ENCODE measurements at regions not wholly inside any gene's neighbourhood (a gene's known extent, or its start where the extent isn't known, plus 50 kb on each side); places are given as distances from the start of the nearest gene placed in this dataset.

- Histone ChIP-seq H3K36me3 (ENCODE audit: insufficient read depth, low read length) (no peaks in the 10 kb centered on the region), H3K4me1 (ENCODE audit: insufficient read depth, low read length) (peaks cover 6% of the 10 kb centered on the region; the same call in 1 of the 2 replicates), H3K27me3 (ENCODE audit: insufficient read depth, low read length) (no peaks in the 10 kb centered on the region), H3K4me3 (ENCODE audit: low read length) (no peak overlapping the region), H3K9ac (ENCODE audit: low read depth, low read length) (no peak overlapping the region), H3K9me3 (ENCODE audit: insufficient read depth, low read depth, low read length) (no peaks in the 10 kb centered on the region), H3K27ac (ENCODE audit: low read depth, low read length) (no peak overlapping the region)
- WGBS = 95% methylated on average over 8 of the region's 8 CpGs
Measured at GRCh38 chr18:60925892-60926291, 407.3 kb upstream of the CDH20 start.

- WGBS = 93% methylated on average over 3 of the region's 3 CpGs
- Histone ChIP-seq H3K9ac (ENCODE audit: low read depth, low read length) (no peak overlapping the region), H3K9me3 (ENCODE audit: insufficient read depth, low read depth, low read length) (no peaks in the 10 kb centered on the region), H3K27ac (ENCODE audit: low read depth, low read length) (no peak overlapping the region), H3K27me3 (ENCODE audit: insufficient read depth, low read length) (no peaks in the 10 kb centered on the region), H3K4me3 (ENCODE audit: low read length) (no peak overlapping the region), H3K36me3 (ENCODE audit: insufficient read depth, low read length) (no peaks in the 10 kb centered on the region), H3K4me1 (ENCODE audit: insufficient read depth, low read length) (peaks cover 5% of the 10 kb centered on the region; the same call in 1 of the 2 replicates)
Measured at GRCh38 chr18:60929966-60930365, 403.3 kb upstream of the CDH20 start.

- Histone ChIP-seq H3K27me3 (ENCODE audit: insufficient read depth, low read length) (no peaks in the 10 kb centered on the region), H3K4me1 (ENCODE audit: insufficient read depth, low read length) (peaks cover 5% of the 10 kb centered on the region; the same call in 1 of the 2 replicates), H3K9me3 (ENCODE audit: insufficient read depth, low read depth, low read length) (no peaks in the 10 kb centered on the region), H3K9ac (ENCODE audit: low read depth, low read length) (no peak overlapping the region), H3K27ac (ENCODE audit: low read depth, low read length) (no peak overlapping the region), H3K4me3 (ENCODE audit: low read length) (no peak overlapping the region), H3K36me3 (ENCODE audit: insufficient read depth, low read length) (no peaks in the 10 kb centered on the region)
- WGBS = 97% methylated on average over 5 of the region's 5 CpGs
Measured at GRCh38 chr18:60935041-60935910, 398.0 kb upstream of the CDH20 start.

GRCh38 chr18:60936101-60936500, 397.1 kb upstream of the CDH20 start:
- no peaks in the 10 kb centered on the region for H3K36me3 ChIP-seq (ENCODE audit: insufficient read depth, low read length)
- H3K4me1 ChIP-seq (ENCODE audit: insufficient read depth, low read length) = peaks cover 5% of the 10 kb centered on the region; the same call in 1 of the 2 replicates
- H3K27me3 ChIP-seq (ENCODE audit: insufficient read depth, low read length) = no peaks in the 10 kb centered on the region
- no peak overlapping the region for H3K27ac ChIP-seq (ENCODE audit: low read depth, low read length)
- H3K9ac ChIP-seq (ENCODE audit: low read depth, low read length) = no peak overlapping the region
- H3K4me3 ChIP-seq (ENCODE audit: low read length) = no peak overlapping the region
- H3K9me3 ChIP-seq (ENCODE audit: insufficient read depth, low read depth, low read length) = no peaks in the 10 kb centered on the region

GRCh38 chr18:60943297-60943696, 389.9 kb upstream of the CDH20 start:
- Histone ChIP-seq H3K27ac (ENCODE audit: low read depth, low read length) (no peak overlapping the region), H3K27me3 (ENCODE audit: insufficient read depth, low read length) (no peaks in the 10 kb centered on the region), H3K9me3 (ENCODE audit: insufficient read depth, low read depth, low read length) (no peaks in the 10 kb centered on the region), H3K9ac (ENCODE audit: low read depth, low read length) (no peak overlapping the region), H3K36me3 (ENCODE audit: insufficient read depth, low read length) (no peaks in the 10 kb centered on the region), H3K4me1 (ENCODE audit: insufficient read depth, low read length) (no peaks in the 10 kb centered on the region), H3K4me3 (ENCODE audit: low read length) (no peak overlapping the region)
- 93% methylated on average over 6 of the region's 6 CpGs for WGBS

GRCh38 chr18:60950634-60951033, 382.6 kb upstream of the CDH20 start:
- no peaks in the 10 kb centered on the region for H3K36me3 ChIP-seq (ENCODE audit: insufficient read depth, low read length)
- no peaks in the 10 kb centered on the region for H3K9me3 ChIP-seq (ENCODE audit: insufficient read depth, low read depth, low read length)
- WGBS = 100% methylated on average over 2 of the region's 2 CpGs
- no peak overlapping the region for H3K9ac ChIP-seq (ENCODE audit: low read depth, low read length)
- no peaks in the 10 kb centered on the region for H3K4me1 ChIP-seq (ENCODE audit: insufficient read depth, low read length)
- no peak overlapping the region for H3K4me3 ChIP-seq (ENCODE audit: low read length)
- H3K27me3 ChIP-seq (ENCODE audit: insufficient read depth, low read length) = no peaks in the 10 kb centered on the region
- no peak overlapping the region for H3K27ac ChIP-seq (ENCODE audit: low read depth, low read length)

- 84% methylated on average over 1 of the region's 2 CpGs for WGBS
- H3K4me3 ChIP-seq (ENCODE audit: low read length) = no peak overlapping the region
- H3K27me3 ChIP-seq (ENCODE audit: insufficient read depth, low read length) = no peaks in the 10 kb centered on the region
- H3K36me3 ChIP-seq (ENCODE audit: insufficient read depth, low read length) = no peaks in the 10 kb centered on the region
- no peak overlapping the region for H3K27ac ChIP-seq (ENCODE audit: low read depth, low read length)
- H3K4me1 ChIP-seq (ENCODE audit: insufficient read depth, low read length) = no peaks in the 10 kb centered on the region
- no peak overlapping the region for H3K9ac ChIP-seq (ENCODE audit: low read depth, low read length)
- H3K9me3 ChIP-seq (ENCODE audit: insufficient read depth, low read depth, low read length) = no peaks in the 10 kb centered on the region
Measured at GRCh38 chr18:60951091-60951490, 382.1 kb upstream of the CDH20 start.

- Histone ChIP-seq H3K27ac (ENCODE audit: low read depth, low read length) (no peak overlapping the region), H3K9me3 (ENCODE audit: insufficient read depth, low read depth, low read length) (0 out of 2 replicates have a peak, but pooled peaks cover 2% of the 10 kb centered on the region), H3K9ac (ENCODE audit: low read depth, low read length) (no peak overlapping the region), H3K36me3 (ENCODE audit: insufficient read depth, low read length) (no peaks in the 10 kb centered on the region), H3K4me1 (ENCODE audit: insufficient read depth, low read length) (no peaks in the 10 kb centered on the region), H3K4me3 (ENCODE audit: low read length) (no peak overlapping the region), H3K27me3 (ENCODE audit: insufficient read depth, low read length) (no peaks in the 10 kb centered on the region)
- 96% methylated on average over 2 of the region's 2 CpGs for WGBS
Measured at GRCh38 chr18:60962625-60963024, 370.6 kb upstream of the CDH20 start.

GRCh38 chr18:60965856-60966255, 367.4 kb upstream of the CDH20 start:
- Histone ChIP-seq H3K9ac (ENCODE audit: low read depth, low read length) (no peak overlapping the region), H3K27me3 (ENCODE audit: insufficient read depth, low read length) (no peaks in the 10 kb centered on the region), H3K27ac (ENCODE audit: low read depth, low read length) (no peak overlapping the region), H3K4me3 (ENCODE audit: low read length) (no peak overlapping the region), H3K36me3 (ENCODE audit: insufficient read depth, low read length) (no peaks in the 10 kb centered on the region), H3K4me1 (ENCODE audit: insufficient read depth, low read length) (no peaks in the 10 kb centered on the region), H3K9me3 (ENCODE audit: insufficient read depth, low read depth, low read length) (0 out of 2 replicates have a peak, but pooled peaks cover 2% of the 10 kb centered on the region)

GRCh38 chr18:60966876-60967275, 366.4 kb upstream of the CDH20 start:
- Histone ChIP-seq H3K4me1 (ENCODE audit: insufficient read depth, low read length) (no peaks in the 10 kb centered on the region), H3K36me3 (ENCODE audit: insufficient read depth, low read length) (no peaks in the 10 kb centered on the region), H3K4me3 (ENCODE audit: low read length) (no peak overlapping the region), H3K27ac (ENCODE audit: low read depth, low read length) (no peak overlapping the region), H3K27me3 (ENCODE audit: insufficient read depth, low read length) (no peaks in the 10 kb centered on the region), H3K9ac (ENCODE audit: low read depth, low read length) (no peak overlapping the region), H3K9me3 (ENCODE audit: insufficient read depth, low read depth, low read length) (0 out of 2 replicates have a peak, but pooled peaks cover 2% of the 10 kb centered on the region)
- WGBS = 93% methylated on average over 2 of the region's 2 CpGs

- no peak overlapping the region for H3K9ac ChIP-seq (ENCODE audit: low read depth, low read length)
- H3K4me3 ChIP-seq (ENCODE audit: low read length) = no peak overlapping the region
- H3K9me3 ChIP-seq (ENCODE audit: insufficient read depth, low read depth, low read length) = no peaks in the 10 kb centered on the region
- no peaks in the 10 kb centered on the region for H3K36me3 ChIP-seq (ENCODE audit: insufficient read depth, low read length)
- H3K4me1 ChIP-seq (ENCODE audit: insufficient read depth, low read length) = peaks cover 8% of the 10 kb centered on the region; the same call in 1 of the 2 replicates
- WGBS = 82% methylated on average over 4 of the region's 7 CpGs
- no peaks in the 10 kb centered on the region for H3K27me3 ChIP-seq (ENCODE audit: insufficient read depth, low read length)
- H3K27ac ChIP-seq (ENCODE audit: low read depth, low read length) = no peak overlapping the region
Measured at GRCh38 chr18:60975420-60975819, 357.8 kb upstream of the CDH20 start.
